WI38 (cell line): ENCODE measurements at regions not wholly inside any gene's neighbourhood (a gene's known extent, or its start where the extent isn't known, plus 50 kb on each side); places are given as distances from the start of the nearest gene placed in this dataset.

Experiments used
- H3K4me3 ChIP-seq: 2 replicates; pipeline ENCODE4 v1.5.1; 2011; ENCODE audit warnings: low read depth, mild to moderate bottlenecking, control low read depth, low read length
- TF ChIP-seq, protein P1 (sequence below): IDR thresholded peaks from 2 replicates; pipeline ENCODE4 v1.5.1; 2012; ENCODE audit warnings: low read depth, mild to moderate bottlenecking, control low read depth, low read length

DNA sequence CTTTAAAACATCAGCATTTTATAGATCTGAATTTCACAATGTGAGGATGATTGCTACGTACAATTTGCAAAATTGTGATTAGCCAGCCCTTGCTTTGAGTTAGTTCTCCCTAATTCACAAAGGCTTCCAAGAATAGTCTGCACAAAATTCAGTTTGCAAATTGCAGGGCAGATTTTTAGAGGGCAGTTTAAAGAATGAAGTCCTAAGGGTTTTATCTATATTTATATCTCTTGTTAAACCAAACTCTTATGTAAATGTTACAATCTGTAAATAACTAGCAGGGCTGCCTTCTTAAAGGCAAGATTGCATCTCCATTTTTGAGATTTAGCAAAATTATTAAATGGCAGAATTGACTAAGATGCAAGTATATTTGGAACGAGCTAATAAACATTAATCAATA is 52.8 kb upstream of the ZNF536 start:
- H3K4me3 ChIP-seq = no peak overlapping the region
- TF ChIP-seq, protein P1, sequence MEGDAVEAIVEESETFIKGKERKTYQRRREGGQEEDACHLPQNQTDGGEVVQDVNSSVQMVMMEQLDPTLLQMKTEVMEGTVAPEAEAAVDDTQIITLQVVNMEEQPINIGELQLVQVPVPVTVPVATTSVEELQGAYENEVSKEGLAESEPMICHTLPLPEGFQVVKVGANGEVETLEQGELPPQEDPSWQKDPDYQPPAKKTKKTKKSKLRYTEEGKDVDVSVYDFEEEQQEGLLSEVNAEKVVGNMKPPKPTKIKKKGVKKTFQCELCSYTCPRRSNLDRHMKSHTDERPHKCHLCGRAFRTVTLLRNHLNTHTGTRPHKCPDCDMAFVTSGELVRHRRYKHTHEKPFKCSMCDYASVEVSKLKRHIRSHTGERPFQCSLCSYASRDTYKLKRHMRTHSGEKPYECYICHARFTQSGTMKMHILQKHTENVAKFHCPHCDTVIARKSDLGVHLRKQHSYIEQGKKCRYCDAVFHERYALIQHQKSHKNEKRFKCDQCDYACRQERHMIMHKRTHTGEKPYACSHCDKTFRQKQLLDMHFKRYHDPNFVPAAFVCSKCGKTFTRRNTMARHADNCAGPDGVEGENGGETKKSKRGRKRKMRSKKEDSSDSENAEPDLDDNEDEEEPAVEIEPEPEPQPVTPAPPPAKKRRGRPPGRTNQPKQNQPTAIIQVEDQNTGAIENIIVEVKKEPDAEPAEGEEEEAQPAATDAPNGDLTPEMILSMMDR = no peak

DNA sequence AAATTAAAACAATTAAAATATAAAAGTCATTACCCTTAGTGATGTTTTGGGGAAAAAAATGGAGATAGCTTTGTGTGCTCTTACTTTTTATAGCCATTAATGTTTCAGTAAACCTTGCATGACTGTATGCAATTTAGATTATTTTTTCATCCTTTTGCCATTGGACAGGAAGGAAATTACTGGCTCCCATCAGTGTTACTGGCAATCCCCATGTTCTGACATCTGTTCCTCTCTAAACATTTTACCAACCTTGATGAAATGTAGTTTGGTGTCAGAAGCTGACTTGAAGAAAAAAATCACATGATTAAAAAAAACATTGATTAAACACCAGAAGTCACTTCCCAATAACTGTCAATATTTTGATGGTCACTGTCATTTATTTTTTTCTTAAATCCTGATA is 52.3 kb upstream of the ZNF536 start:
- no peak overlapping the region for H3K4me3 ChIP-seq
- TF ChIP-seq, protein P1 = no peak

DNA sequence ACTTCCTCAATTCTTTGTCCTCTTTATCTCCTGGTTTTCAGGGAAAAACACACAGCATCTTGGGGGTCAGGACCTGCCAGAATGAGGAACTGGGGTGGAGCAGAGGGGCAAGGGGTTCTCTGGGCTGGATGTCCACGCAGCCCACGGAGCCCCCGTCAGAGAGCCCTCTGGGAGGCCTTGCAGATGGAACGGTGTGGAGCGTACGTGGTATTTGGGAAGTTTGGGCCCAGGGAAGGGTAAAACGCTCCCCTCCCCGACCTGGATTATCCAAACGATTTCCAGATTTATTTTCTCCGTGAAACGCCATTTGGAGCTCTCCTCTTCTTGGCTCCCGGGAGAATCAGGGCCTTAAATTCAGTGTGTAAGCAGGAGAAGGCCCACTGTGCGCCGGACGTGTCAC is 51.7 kb upstream of the ZNF536 start:
- TF ChIP-seq, protein P1 = no peak
- no peak overlapping the region for H3K4me3 ChIP-seq

DNA sequence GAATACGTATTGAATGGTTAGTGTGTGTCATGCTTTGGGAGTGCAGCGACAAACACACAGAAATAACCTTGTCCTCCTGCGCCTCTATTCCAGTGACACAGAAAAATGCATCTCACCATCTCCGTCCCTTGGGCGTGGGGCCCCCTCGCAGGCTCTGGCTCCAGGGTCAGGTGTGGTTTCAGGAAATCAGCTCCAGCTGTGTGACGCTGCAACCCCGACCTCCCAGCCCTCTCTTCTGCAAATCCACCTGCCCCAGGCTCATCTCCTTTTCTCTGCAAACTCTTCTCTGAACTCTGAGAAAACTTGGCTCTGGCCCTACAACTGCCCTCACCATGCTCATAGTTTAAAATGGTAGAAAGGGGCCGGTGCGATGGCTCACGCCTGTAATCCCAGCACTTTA is 51.3 kb upstream of the ZNF536 start:
- TF ChIP-seq, protein P1 = no peak
- no peak overlapping the region for H3K4me3 ChIP-seq
